GM12872 (cell line): ENCODE measurements at regions not wholly inside any gene's neighbourhood (a gene's known extent, or its start where the extent isn't known, plus 50 kb on each side); places are given as distances from the start of the nearest gene placed in this dataset.

Experiments
- TF ChIP-seq, protein P1 (sequence below): IDR thresholded peaks from 3 replicates; pipeline ENCODE4 v1.5.1; 2011; ENCODE audit warnings: low read depth, mild to moderate bottlenecking, low read length, moderate library complexity; ENCODE audit not compliant: insufficient read depth

DNA sequence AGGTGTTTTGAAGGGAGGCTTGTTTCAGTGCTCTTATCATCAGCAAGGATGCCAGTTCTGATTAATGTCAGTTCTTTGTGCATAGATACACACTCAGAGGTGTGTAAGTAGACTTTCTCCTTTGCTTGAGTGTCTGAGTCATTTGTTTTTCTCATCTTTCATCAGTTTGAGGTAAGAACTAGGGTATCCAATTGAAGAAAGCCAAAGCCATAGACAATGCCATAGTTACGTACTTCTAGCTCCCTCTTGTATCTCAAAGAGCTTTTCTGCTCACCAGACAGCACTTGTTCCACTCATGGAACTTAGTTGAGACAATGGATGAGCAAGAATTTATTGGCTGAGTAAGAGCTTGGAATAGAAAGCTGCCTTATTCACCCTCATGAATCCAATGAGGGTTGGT, 520.1 kb downstream of the PIK3C3 start:
- TF ChIP-seq, protein P1, sequence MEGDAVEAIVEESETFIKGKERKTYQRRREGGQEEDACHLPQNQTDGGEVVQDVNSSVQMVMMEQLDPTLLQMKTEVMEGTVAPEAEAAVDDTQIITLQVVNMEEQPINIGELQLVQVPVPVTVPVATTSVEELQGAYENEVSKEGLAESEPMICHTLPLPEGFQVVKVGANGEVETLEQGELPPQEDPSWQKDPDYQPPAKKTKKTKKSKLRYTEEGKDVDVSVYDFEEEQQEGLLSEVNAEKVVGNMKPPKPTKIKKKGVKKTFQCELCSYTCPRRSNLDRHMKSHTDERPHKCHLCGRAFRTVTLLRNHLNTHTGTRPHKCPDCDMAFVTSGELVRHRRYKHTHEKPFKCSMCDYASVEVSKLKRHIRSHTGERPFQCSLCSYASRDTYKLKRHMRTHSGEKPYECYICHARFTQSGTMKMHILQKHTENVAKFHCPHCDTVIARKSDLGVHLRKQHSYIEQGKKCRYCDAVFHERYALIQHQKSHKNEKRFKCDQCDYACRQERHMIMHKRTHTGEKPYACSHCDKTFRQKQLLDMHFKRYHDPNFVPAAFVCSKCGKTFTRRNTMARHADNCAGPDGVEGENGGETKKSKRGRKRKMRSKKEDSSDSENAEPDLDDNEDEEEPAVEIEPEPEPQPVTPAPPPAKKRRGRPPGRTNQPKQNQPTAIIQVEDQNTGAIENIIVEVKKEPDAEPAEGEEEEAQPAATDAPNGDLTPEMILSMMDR = no peak

DNA sequence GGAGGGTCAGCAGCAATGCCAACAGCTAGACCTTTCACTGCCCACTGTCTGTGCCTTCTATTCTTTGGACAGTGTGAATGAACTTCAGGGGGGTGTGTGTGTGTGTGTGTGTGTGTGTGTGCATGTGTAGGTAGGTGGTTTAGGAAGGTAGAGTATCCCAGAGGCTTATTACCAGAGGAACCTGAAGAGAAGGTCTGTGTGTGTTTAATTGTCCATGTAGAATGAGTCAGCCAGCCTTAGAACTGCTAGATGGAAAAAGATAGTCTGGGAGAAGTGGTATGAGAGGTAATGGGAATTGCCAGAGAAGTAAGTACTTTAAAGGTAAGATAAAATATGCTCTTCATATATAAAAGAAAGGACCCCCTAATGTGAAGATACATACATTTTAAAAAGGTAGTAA, 522.2 kb downstream of the PIK3C3 start:
- TF ChIP-seq, protein P1 = no peak

DNA sequence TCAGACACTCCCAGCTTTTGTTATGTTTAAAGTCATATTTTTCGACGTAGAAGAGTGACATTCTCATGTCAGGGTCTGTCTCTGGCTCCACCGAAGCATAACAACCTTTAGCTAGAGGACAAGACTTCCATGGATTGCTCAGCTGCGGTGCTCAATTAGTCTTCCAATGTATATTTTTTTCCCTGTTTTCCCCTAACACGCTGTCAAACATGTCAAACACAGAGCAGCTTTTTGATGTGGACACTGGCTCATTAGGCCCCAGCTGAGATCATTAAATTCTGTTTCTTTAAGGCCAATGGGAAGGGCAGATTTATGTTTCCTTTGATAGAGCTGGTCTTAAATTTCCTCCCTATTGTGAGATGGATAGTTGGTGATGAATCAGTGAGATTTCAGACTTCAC, 525.4 kb downstream of the PIK3C3 start:
- TF ChIP-seq, protein P1 = no peak

DNA sequence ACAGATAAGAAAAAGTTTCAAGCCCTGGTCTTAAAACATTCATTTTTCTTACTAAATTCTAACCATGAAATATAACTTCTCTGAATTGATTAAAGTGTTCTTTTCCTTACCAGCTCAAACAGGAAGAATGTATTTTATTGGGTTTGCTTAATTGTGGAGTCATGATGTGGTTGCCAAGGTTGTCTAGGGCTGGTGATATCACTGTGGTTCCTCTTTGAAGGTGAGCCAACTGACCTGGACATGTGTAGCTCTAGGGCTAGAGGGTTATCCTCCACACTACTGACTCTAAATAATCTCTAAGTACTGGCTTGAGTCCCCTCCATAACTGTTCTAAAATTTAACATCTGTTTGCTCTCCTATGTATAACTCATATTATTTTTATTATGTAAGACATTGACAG, 529.6 kb downstream of the PIK3C3 start:
- TF ChIP-seq, protein P1 = no peak

DNA sequence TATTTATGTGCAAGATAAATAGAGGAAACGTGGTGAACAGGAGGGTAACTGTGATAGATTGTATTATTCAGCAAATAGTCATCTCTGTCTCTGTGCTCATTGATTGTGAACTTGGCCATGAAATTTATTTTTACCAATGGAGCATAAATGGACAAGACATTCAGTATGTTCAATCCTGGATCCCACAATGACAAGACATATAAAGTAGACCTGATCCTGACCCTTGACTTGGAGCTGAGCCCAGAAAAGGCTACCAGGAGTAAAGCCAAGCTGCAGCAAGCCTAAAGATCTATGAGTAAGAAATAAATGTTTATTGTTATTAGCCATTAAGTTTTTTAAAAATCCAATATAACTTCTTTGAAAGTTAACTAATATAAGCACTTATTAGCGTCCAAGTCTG, 531.2 kb downstream of the PIK3C3 start:
- TF ChIP-seq, protein P1 = no peak

DNA sequence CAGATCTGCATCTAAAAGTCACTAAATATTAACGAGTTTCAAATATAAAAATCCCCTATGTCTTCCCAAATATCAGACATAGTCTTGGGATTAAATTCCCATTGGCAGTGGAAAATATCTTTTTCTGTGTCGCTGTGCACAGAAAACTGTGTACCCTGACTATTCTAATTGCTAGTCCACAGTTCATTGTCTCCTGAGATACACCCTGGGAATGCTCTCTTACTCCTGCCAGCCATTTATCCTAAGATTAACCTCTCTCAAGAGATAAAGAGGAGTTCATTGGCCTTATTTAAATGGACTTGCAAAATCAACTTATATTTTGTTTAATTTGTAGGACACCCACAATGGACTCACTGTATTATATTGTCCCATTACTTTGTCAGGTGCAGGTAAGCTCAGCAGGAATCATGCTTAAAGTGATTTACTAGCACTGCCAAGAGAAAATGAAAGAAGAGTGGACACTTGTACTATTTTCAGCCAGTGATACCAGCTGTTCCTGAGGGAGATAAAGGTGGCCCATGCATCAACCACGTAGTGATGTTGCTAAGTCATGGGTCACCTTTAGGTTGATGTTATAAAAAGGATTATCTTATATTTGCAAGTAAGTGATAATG, 553.8 kb downstream of the PIK3C3 start:
- TF ChIP-seq, protein P1 = no peak

DNA sequence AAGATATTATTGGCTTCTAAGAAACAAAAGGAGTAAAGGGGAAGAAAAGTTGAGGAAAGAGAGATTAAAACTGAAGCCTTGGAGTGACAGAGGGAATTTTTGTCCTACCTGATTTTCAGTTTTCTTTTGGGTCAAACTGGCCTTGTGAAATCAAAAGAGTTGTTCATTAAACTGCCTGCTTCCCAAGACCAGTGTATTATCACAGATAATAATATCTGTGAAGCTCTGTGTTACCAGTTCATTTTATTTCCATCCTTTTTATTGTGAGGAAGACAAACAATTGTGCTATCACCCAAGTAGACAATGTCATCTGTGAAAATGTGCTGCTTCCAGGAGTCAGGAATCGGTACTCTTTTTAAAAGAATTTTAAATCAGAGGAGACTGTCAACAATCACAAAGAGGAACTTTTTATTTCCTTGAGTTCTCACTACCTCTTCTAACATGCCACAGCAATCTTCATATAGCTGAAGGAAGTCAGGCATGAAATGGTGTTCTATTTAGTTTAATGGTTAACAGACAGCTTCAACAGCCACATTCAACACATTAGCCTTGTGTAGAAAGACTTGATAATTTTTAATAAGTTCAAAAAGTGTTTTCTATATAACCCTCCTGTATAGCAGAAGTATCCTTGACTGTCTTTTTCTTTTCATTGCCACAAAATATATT, 554.8 kb downstream of the PIK3C3 start:
- TF ChIP-seq, protein P1 = no peak
